ENCODE measurements at regions not wholly inside any gene's neighbourhood (a gene's known extent, or its start where the extent isn't known, plus 50 kb on each side); places are given as distances from the start of the nearest gene placed in this dataset.

DNA sequence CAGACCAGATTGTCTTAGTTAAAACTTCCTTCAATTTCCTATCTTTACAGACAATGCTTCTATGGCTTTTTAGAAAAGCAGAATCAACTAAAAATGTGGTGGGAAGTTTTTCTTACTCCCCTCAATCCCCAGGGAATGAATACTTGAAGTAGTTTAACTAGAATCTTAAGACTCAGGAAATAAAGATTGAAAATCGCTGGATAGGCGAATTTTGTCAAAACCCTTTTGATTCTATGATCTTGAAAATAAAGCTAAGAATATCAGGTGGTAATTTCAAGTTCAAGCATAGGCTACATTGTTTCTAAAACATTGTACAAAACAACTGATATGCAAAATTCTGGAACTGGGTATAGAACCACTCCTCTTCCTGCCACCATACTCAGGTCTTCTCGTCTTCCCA is 276.5 kb upstream of the GK2 start:
- Histone ChIP-seq H3K4me2 (ENCODE audit: extremely low read depth, insufficient read depth, low read length) (no peak overlapping the region), H3K4me3 (replicated peaks in 1 of 4; ENCODE audit: control extremely low read depth in 1 of 4, insufficient read depth in 1 of 4, low read depth in 3 of 4, low read length in 4 of 4) (no peak overlapping the region), H3K27me3 (ENCODE audit: control insufficient read depth, insufficient read depth, low read length) (no peaks in the 10 kb centered on the region), H3K36me3 (ENCODE audit: control insufficient read depth, insufficient read depth, low read length) (no peaks in the 10 kb centered on the region), H3K27ac (ENCODE audit: insufficient read depth, low read length) (no peak overlapping the region), H4K20me1 (ENCODE audit: control insufficient read depth, extremely low read depth, insufficient read depth, low read length) (no peaks in the 10 kb centered on the region), H2AFZ (ENCODE audit: low read length) (no peak overlapping the region), H3K9me3 (ENCODE audit: control insufficient read depth, insufficient read depth, low read depth, low read length) (no peaks in the 10 kb centered on the region), H3K9ac (ENCODE audit: insufficient read depth, low read length) (no peak overlapping the region), H3K79me2 (ENCODE audit: control insufficient read depth, insufficient read depth, low read length) (no peaks in the 10 kb centered on the region), H3K4me1 (ENCODE audit: control insufficient read depth, extremely low read depth, insufficient read depth, low read length) (no peaks in the 10 kb centered on the region)
- DNase-seq (ENCODE audit: low read depth in 2 of 2), result no peak
- no peak for TF ChIP-seq EZH2 (IDR thresholded peaks at IDR 0.05; ENCODE audit: low read length, missing control alignments)
- TF ChIP-seq, protein P1, sequence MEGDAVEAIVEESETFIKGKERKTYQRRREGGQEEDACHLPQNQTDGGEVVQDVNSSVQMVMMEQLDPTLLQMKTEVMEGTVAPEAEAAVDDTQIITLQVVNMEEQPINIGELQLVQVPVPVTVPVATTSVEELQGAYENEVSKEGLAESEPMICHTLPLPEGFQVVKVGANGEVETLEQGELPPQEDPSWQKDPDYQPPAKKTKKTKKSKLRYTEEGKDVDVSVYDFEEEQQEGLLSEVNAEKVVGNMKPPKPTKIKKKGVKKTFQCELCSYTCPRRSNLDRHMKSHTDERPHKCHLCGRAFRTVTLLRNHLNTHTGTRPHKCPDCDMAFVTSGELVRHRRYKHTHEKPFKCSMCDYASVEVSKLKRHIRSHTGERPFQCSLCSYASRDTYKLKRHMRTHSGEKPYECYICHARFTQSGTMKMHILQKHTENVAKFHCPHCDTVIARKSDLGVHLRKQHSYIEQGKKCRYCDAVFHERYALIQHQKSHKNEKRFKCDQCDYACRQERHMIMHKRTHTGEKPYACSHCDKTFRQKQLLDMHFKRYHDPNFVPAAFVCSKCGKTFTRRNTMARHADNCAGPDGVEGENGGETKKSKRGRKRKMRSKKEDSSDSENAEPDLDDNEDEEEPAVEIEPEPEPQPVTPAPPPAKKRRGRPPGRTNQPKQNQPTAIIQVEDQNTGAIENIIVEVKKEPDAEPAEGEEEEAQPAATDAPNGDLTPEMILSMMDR (conservative IDR thresholded peaks at IDR 0.05 in 1 of 2, IDR thresholded peaks at IDR 0.05 in 1 of 2; ENCODE audit: low read depth in 1 of 2, low read length in 2 of 2), result no peak

DNA sequence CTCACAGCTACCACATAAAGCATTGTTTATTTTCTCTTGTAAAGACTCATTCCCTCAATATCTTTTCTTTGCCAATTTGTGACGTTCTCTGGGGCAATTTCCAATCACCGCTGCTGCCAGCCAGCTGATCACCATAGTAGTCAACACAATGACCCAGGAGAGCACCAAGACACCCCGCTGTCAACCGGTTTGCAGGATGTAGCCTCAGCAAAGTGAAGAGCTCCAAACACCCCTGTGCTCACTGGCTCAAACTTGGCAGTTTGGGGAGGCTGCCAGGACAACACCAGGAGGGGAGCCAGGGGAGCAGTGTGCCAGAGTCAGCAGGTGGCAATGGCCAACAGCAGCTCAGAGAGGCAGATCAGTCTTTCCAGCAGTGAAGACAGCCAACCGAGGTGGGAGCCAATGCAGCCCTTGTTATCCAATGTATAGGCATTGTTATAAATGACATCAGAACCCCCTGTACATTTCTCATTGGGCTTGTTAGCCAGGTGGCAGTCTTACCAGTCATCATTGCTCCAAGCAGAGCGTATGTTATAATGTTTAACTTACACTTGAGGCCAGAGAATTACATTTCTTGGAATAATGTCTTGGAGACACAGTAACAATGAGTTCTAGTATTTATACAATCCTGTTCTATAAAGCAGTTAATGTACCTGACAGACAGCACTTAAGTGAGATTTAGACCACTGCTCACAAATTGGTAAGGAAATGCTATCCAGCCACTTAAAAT is 274.9 kb upstream of the GK2 start:
- no peak overlapping the region for H3K27ac ChIP-seq (ENCODE audit: insufficient read depth, low read length)
- no peak overlapping the region for H3K9ac ChIP-seq (ENCODE audit: insufficient read depth, low read length)
- peak; percentile 41 to 43 for DNase-seq (ENCODE audit: low read depth in 2 of 2)
- TF ChIP-seq, protein P1 (conservative IDR thresholded peaks at IDR 0.05 in 1 of 2, IDR thresholded peaks at IDR 0.05 in 1 of 2; ENCODE audit: low read depth in 1 of 2, low read length in 2 of 2), result no peak
- TF ChIP-seq EZH2 (IDR thresholded peaks at IDR 0.05; ENCODE audit: low read length, missing control alignments), result no peak
- H3K36me3 ChIP-seq (ENCODE audit: control insufficient read depth, insufficient read depth, low read length), result no peaks in the 10 kb centered on the region
- H4K20me1 ChIP-seq (ENCODE audit: control insufficient read depth, extremely low read depth, insufficient read depth, low read length), result no peaks in the 10 kb centered on the region
- no peaks in the 10 kb centered on the region for H3K79me2 ChIP-seq (ENCODE audit: control insufficient read depth, insufficient read depth, low read length)
- no peak overlapping the region for H2AFZ ChIP-seq (ENCODE audit: low read length)
- H3K4me2 ChIP-seq (ENCODE audit: extremely low read depth, insufficient read depth, low read length), result peak overlapping the region; percentile 8
- H3K9me3 ChIP-seq (ENCODE audit: control insufficient read depth, insufficient read depth, low read depth, low read length), result no peaks in the 10 kb centered on the region
- H3K4me1 ChIP-seq (ENCODE audit: control insufficient read depth, extremely low read depth, insufficient read depth, low read length), result no peaks in the 10 kb centered on the region
- no peaks in the 10 kb centered on the region for H3K27me3 ChIP-seq (ENCODE audit: control insufficient read depth, insufficient read depth, low read length)
- H3K4me3 ChIP-seq (replicated peaks in 1 of 4; ENCODE audit: control extremely low read depth in 1 of 4, insufficient read depth in 1 of 4, low read depth in 3 of 4, low read length in 4 of 4), result no peak overlapping the region

GRCh38 chr4:79682161-79682560 is 274.1 kb upstream of the GK2 start:
- Histone ChIP-seq H3K27ac (ENCODE audit: insufficient read depth, low read length) (no peak overlapping the region), H2AFZ (ENCODE audit: low read length) (no peak overlapping the region), H3K79me2 (ENCODE audit: control insufficient read depth, insufficient read depth, low read length) (no peaks in the 10 kb centered on the region), H3K27me3 (ENCODE audit: control insufficient read depth, insufficient read depth, low read length) (no peaks in the 10 kb centered on the region), H3K9ac (ENCODE audit: insufficient read depth, low read length) (no peak overlapping the region), H3K36me3 (ENCODE audit: control insufficient read depth, insufficient read depth, low read length) (no peaks in the 10 kb centered on the region), H3K4me2 (ENCODE audit: extremely low read depth, insufficient read depth, low read length) (peak overlapping the region; percentile 8), H3K4me1 (ENCODE audit: control insufficient read depth, extremely low read depth, insufficient read depth, low read length) (no peaks in the 10 kb centered on the region), H4K20me1 (ENCODE audit: control insufficient read depth, extremely low read depth, insufficient read depth, low read length) (no peaks in the 10 kb centered on the region), H3K4me3 (replicated peaks in 1 of 4; ENCODE audit: control extremely low read depth in 1 of 4, insufficient read depth in 1 of 4, low read depth in 3 of 4, low read length in 4 of 4) (no peak overlapping the region), H3K9me3 (ENCODE audit: control insufficient read depth, insufficient read depth, low read depth, low read length) (no peaks in the 10 kb centered on the region)
- DNase-seq (ENCODE audit: low read depth in 2 of 2), result peak; percentile 36 to 43
- no peak for TF ChIP-seq EZH2 (IDR thresholded peaks at IDR 0.05; ENCODE audit: low read length, missing control alignments)
- TF ChIP-seq, protein P1 (conservative IDR thresholded peaks at IDR 0.05 in 1 of 2, IDR thresholded peaks at IDR 0.05 in 1 of 2; ENCODE audit: low read depth in 1 of 2, low read length in 2 of 2), result no peak
